NCI-H1930 (cell line): ENCODE measurements at regions not wholly inside any gene's neighbourhood (a gene's known extent, or its start where the extent isn't known, plus 50 kb on each side); places are given as distances from the start of the nearest gene placed in this dataset.

Experiments
- DNase-seq, 2 experiments: peaks; one replicate each; lab custom pipeline; 2025; lab: John Stamatoyannopoulos, UW

GRCh38 chr20:57914205-57914604 is 204.4 kb upstream of the PMEPA1 start:
- DNase-seq: no peak

- no peak for DNase-seq
These were observed 203.5 kb upstream of the PMEPA1 start for GRCh38 chr20:57913156-57913930.

GRCh38 chr20:57912227-57912582 is 202.4 kb upstream of the PMEPA1 start:
- DNase-seq: no peak

GRCh38 chr20:57911512-57912226 is 201.9 kb upstream of the PMEPA1 start:
- DNase-seq: no peak

GRCh38 chr20:57910716-57911115 is 200.9 kb upstream of the PMEPA1 start:
- DNase-seq: no peak

- DNase-seq: no peak
These were observed 200.0 kb upstream of the PMEPA1 start for GRCh38 chr20:57909763-57910331.

GRCh38 chr20:57908704-57909630 is 199.2 kb upstream of the PMEPA1 start:
- DNase-seq: no peak

GRCh38 chr20:57908226-57908625 is 198.4 kb upstream of the PMEPA1 start:
- no peak for DNase-seq

- no peak for DNase-seq
These were observed 197.6 kb upstream of the PMEPA1 start for GRCh38 chr20:57907131-57908000.

- DNase-seq: no peak
These were observed 195.6 kb upstream of the PMEPA1 start for GRCh38 chr20:57905448-57905847.

- no peak for DNase-seq
These were observed 194.7 kb upstream of the PMEPA1 start for GRCh38 chr20:57904314-57905105.

- no peak for DNase-seq
These were observed 192.7 kb upstream of the PMEPA1 start for GRCh38 chr20:57902473-57902872.

GRCh38 chr20:57901526-57901925 is 191.7 kb upstream of the PMEPA1 start:
- DNase-seq: no peak

- DNase-seq: no peak
These were observed 190.6 kb upstream of the PMEPA1 start for GRCh38 chr20:57900226-57900905.

GRCh38 chr20:57899554-57899953 is 189.7 kb upstream of the PMEPA1 start:
- DNase-seq: no peak

GRCh38 chr20:57898332-57898731 is 188.5 kb upstream of the PMEPA1 start:
- DNase-seq: no peak

- DNase-seq: no peak
These were observed 188.1 kb upstream of the PMEPA1 start for GRCh38 chr20:57897891-57898290.

- DNase-seq: no peak
These were observed 187.5 kb upstream of the PMEPA1 start for GRCh38 chr20:57897156-57897874.

- no peak for DNase-seq
These were observed 186.7 kb upstream of the PMEPA1 start for GRCh38 chr20:57896563-57896962.
